H1 (cell line): ENCODE measurements at regions not wholly inside any gene's neighbourhood (a gene's known extent, or its start where the extent isn't known, plus 50 kb on each side); places are given as distances from the start of the nearest gene placed in this dataset.

ENCODE experiments used
- CTCF ChIA-PET: fragments of 300-600 bp; sonication (Branson Sonifier 250); formaldehyde crosslinking; loops from one replicate; lab custom pipeline; 2021; ENCODE audit not compliant: partially characterized antibody; lab: Charles Lee
- POLR2A ChIA-PET: fragments of 300-600 bp; sonication (Branson Sonifier 250); formaldehyde crosslinking; loops from one replicate; lab custom pipeline; 2021; ENCODE audit warnings: inconsistent platforms; ENCODE audit not compliant: partially characterized antibody; lab: Charles Lee
- DNase-seq, 2 experiments: peaks; one replicate each; pipeline versions ENCODE4 v3.0.0 to v3.0.0-alpha.2; 2010 to 2022; ENCODE audit warnings: low spot score in 2 of 2, low read depth in 1 of 2, mixed read lengths in 1 of 2
- FAIRE-seq: peaks from 2 replicates; lab custom pipeline; 2011; peaks lifted over from hg19 to GRCh38; lab: Jason Lieb, UNC
- H2AFZ ChIP-seq: 2 replicates; pipeline ENCODE4 v1.8.1; 2012; ENCODE audit warnings: low read length, inconsistent platforms
- H2AK5ac ChIP-seq: 2 replicates; pipeline ENCODE4 v1.6.1; 2013; ENCODE audit warnings: low read depth, low read length
- H2BK120ac ChIP-seq: replicated peaks from 2 replicates; pipeline ENCODE3; 2013; ENCODE audit warnings: low read depth, low read length, inconsistent platforms
- H2BK12ac ChIP-seq: 2 replicates; pipeline ENCODE4 v1.6.1; 2013; ENCODE audit warnings: low read depth, low read length
- H2BK15ac ChIP-seq: 2 replicates; pipeline ENCODE4 v1.6.1; 2013; ENCODE audit warnings: low read length
- H2BK20ac ChIP-seq: 2 replicates; pipeline ENCODE4 v1.6.1; 2013; ENCODE audit warnings: low read length
- H2BK5ac ChIP-seq: 2 replicates; pipeline ENCODE4 v1.6.1; 2013; ENCODE audit warnings: low read depth, low read length
- H3K14ac ChIP-seq: 2 replicates; pipeline ENCODE4 v1.6.1; 2013; ENCODE audit warnings: inconsistent platforms; ENCODE audit not compliant: insufficient read length
- H3K18ac ChIP-seq: 2 replicates; pipeline ENCODE4 v1.6.1; 2013; ENCODE audit warnings: low read length; ENCODE audit errors: extremely low read depth
- H3K23ac ChIP-seq: 2 replicates; pipeline ENCODE4 v1.6.1; 2013; ENCODE audit warnings: inconsistent platforms; ENCODE audit not compliant: insufficient read length
- H3K23me2 ChIP-seq: 2 replicates; pipeline ENCODE4 v1.6.1; 2013; ENCODE audit warnings: low read depth, low read length
- H3K27ac ChIP-seq: 2 replicates; pipeline ENCODE4 v1.6.1; 2011; ENCODE audit warnings: low read depth, low read length, inconsistent platforms
- H3K27me3 ChIP-seq, 4 experiments: replicated peaks in 1 of 4; 1 replicate in 1 of 4; 2 replicates in 3 of 4; pipeline versions ENCODE4 v1.6.1 to v1.8.1; 2011 to 2013; ENCODE audit warnings: low read length in 3 of 4, mild to moderate bottlenecking in 3 of 4, inconsistent platforms in 2 of 4, mixed read lengths in 2 of 4, moderate library complexity in 1 of 4; ENCODE audit not compliant: control insufficient read depth in 3 of 4, insufficient read depth in 3 of 4; ENCODE audit errors: extremely low read depth in 1 of 4
- H3K36me3 ChIP-seq, 4 experiments: 2 replicates each; pipeline versions ENCODE4 v1.6.1 to v1.8.1; 2011 to 2013; ENCODE audit warnings: mild to moderate bottlenecking in 4 of 4, low read length in 3 of 4, moderate library complexity in 2 of 4, control low read depth in 1 of 4, inconsistent platforms in 1 of 4; ENCODE audit not compliant: insufficient read depth in 4 of 4, control insufficient read depth in 2 of 4
- H3K4ac ChIP-seq: replicated peaks from 2 replicates; pipeline ENCODE3; 2013; ENCODE audit warnings: low read length, low read depth, mixed read lengths, inconsistent platforms; ENCODE audit not compliant: insufficient read length
- H3K4me1 ChIP-seq, 4 experiments: replicated peaks in 1 of 4; 1 replicate in 1 of 4; 2 replicates in 3 of 4; pipeline versions ENCODE4 v1.6.1 to v1.8.1; 2011 to 2013; ENCODE audit warnings: low read length in 3 of 4, inconsistent platforms in 2 of 4, mixed read lengths in 1 of 4; ENCODE audit not compliant: insufficient read depth in 4 of 4, control insufficient read depth in 3 of 4
- H3K4me2 ChIP-seq, 2 experiments: 2 replicates each; pipeline versions ENCODE4 v1.6.1 to v1.8.1; 2011 to 2013; ENCODE audit warnings: low read depth in 2 of 2, low read length in 2 of 2, control low read depth in 1 of 2, inconsistent platforms in 1 of 2, mild to moderate bottlenecking in 1 of 2; ENCODE audit not compliant: insufficient read depth in 1 of 2
- H3K4me3 ChIP-seq, 4 experiments: fragments of 200-600, 300-600 bp in 1 of 4; sonication (generic), shearing (Covaris generic), sonication (Bioruptor Twin) in 1 of 4; 2 replicates each; pipeline versions ENCODE4 v1.5.1 to v1.8.1; 2011 to 2016; ENCODE audit warnings: low read length in 4 of 4, low read depth in 3 of 4, control low read depth in 2 of 4, inconsistent platforms in 2 of 4, mild to moderate bottlenecking in 2 of 4, mixed read lengths in 1 of 4, moderate library complexity in 1 of 4; ENCODE audit not compliant: insufficient read depth in 2 of 4; ENCODE audit errors: extremely low read depth in 1 of 4
- H3K56ac ChIP-seq: replicated peaks from 2 replicates; pipeline ENCODE3; 2013; ENCODE audit warnings: low read depth, mild to moderate bottlenecking, mixed read lengths, low read length, inconsistent platforms; ENCODE audit not compliant: insufficient read length
- H3K79me1 ChIP-seq: 2 replicates; pipeline ENCODE4 v1.6.1; 2013; ENCODE audit warnings: low read depth, low read length, control low read depth
- H3K79me2 ChIP-seq, 2 experiments: 2 replicates each; pipeline versions ENCODE4 v1.6.1 to v1.8.1; 2012 to 2013; ENCODE audit warnings: low read length in 2 of 2, mild to moderate bottlenecking in 2 of 2, inconsistent platforms in 1 of 2; ENCODE audit not compliant: insufficient read depth in 2 of 2, control insufficient read depth in 1 of 2
- H3K9ac ChIP-seq, 4 experiments: replicated peaks in 1 of 4; 1 replicate in 1 of 4; 2 replicates in 3 of 4; pipeline versions ENCODE4 v1.6.1 to v1.8.1; 2011 to 2013; ENCODE audit warnings: low read depth in 3 of 4, low read length in 3 of 4, control low read depth in 2 of 4, mild to moderate bottlenecking in 2 of 4, moderate library complexity in 2 of 4, inconsistent platforms in 1 of 4; ENCODE audit errors: extremely low read depth in 1 of 4
- H3K9me3 ChIP-seq, 2 experiments: 2 replicates each; pipeline versions ENCODE4 v1.6.1 to v1.8.1; 2012 to 2013; ENCODE audit warnings: mild to moderate bottlenecking in 2 of 2, moderate library complexity in 2 of 2, control low read depth in 1 of 2, inconsistent platforms in 1 of 2, low read depth in 1 of 2, low read length in 1 of 2, mixed read lengths in 1 of 2; ENCODE audit not compliant: insufficient read depth in 2 of 2
- H4K20me1 ChIP-seq, 2 experiments: replicated peaks in 1 of 2; 2 replicates each; pipeline versions ENCODE3 to v1.8.1; 2011 to 2013; ENCODE audit warnings: inconsistent platforms in 2 of 2, low read length in 2 of 2, mild to moderate bottlenecking in 1 of 2; ENCODE audit not compliant: insufficient read depth in 2 of 2, control insufficient read depth in 1 of 2
- H4K5ac ChIP-seq: 2 replicates; pipeline ENCODE4 v1.6.1; 2013; ENCODE audit warnings: low read length, low read depth, mixed read lengths, inconsistent platforms; ENCODE audit not compliant: insufficient read length
- H4K8ac ChIP-seq: 2 replicates; pipeline ENCODE4 v1.8.0; 2013; ENCODE audit warnings: mild to moderate bottlenecking, moderate library complexity, low read length, inconsistent platforms; ENCODE audit not compliant: insufficient read depth; ENCODE audit errors: extremely low read depth
- H4K91ac ChIP-seq: replicated peaks from 2 replicates; pipeline ENCODE3; 2013; ENCODE audit warnings: low read length, mixed read lengths, inconsistent platforms; ENCODE audit not compliant: insufficient read length
- BACH1 ChIP-seq: IDR thresholded peaks from 2 replicates; pipeline ENCODE4 v1.6.1; 2012; ENCODE audit warnings: low read length, improper control_type of control experiment
- CHD1 ChIP-seq: IDR thresholded peaks from 2 replicates; pipeline ENCODE4 v1.6.1; 2012; ENCODE audit warnings: low read depth, low read length, improper control_type of control experiment
- CTBP2 ChIP-seq: IDR thresholded peaks from 2 replicates; pipeline ENCODE4 v1.7.0; 2011; ENCODE audit warnings: borderline replicate concordance, mild to moderate bottlenecking, moderate library complexity, mixed read lengths, low read length; ENCODE audit not compliant: insufficient read depth, insufficient read length
- EGR1 ChIP-seq: IDR thresholded peaks from 2 replicates; pipeline ENCODE4 v1.6.1; 2011; ENCODE audit warnings: low read depth, low read length, borderline replicate concordance
- GABPA ChIP-seq: IDR thresholded peaks from 2 replicates; pipeline ENCODE4 v1.6.1; 2011; ENCODE audit warnings: mild to moderate bottlenecking, low read length, moderate library complexity, borderline replicate concordance; ENCODE audit not compliant: insufficient read depth
- PHF8 ChIP-seq: fragments of 200-600 bp; sonication (generic); conservative IDR thresholded peaks from 2 replicates; pipeline ENCODE4 v1.7.1; 2012; ENCODE audit warnings: low read depth, mild to moderate bottlenecking, inconsistent platforms, low read length, moderate library complexity
- RFX5 ChIP-seq: IDR thresholded peaks from 2 replicates; pipeline ENCODE4 v1.6.1; 2011; ENCODE audit warnings: low read depth, low read length, improper control_type of control experiment, borderline replicate concordance
- SIN3A ChIP-seq, 2 experiments: IDR thresholded peaks in 1 of 2; conservative IDR thresholded peaks in 1 of 2; 2 replicates each; pipeline ENCODE4 v1.6.1; 2011 to 2012; ENCODE audit warnings: low read length in 2 of 2, improper control_type of control experiment in 1 of 2, low read depth in 1 of 2, mild to moderate bottlenecking in 1 of 2
- SIX5 ChIP-seq: IDR thresholded peaks from 2 replicates; pipeline ENCODE4 v1.6.1; 2011; ENCODE audit warnings: mild to moderate bottlenecking, low read depth, low read length
- YY1 ChIP-seq: IDR thresholded peaks from 2 replicates; pipeline ENCODE4 v1.6.1; 2011; ENCODE audit warnings: low read depth, mild to moderate bottlenecking, low read length
- WGBS, 2 experiments: shearing (Covaris generic) in 1 of 2; methylation state at CpG; one replicate each; pipeline versions ENCODE4 v1.1.6 to v1.1.7; 2013 to 2015; ENCODE audit warnings: low lambda C conversion rate in 2 of 2, mixed read lengths in 2 of 2, inconsistent platforms in 1 of 2, low coverage in 1 of 2, missing lambda C conversion rate in 1 of 2; ENCODE audit not compliant: insufficient replicate concordance in 2 of 2, insufficient coverage in 1 of 2, insufficient read length in 1 of 2; ENCODE audit errors: extremely low coverage in 1 of 2, missing lambda C conversion rate in 1 of 2; 5-methylcytosine and 5-hydroxymethylcytosine counted together

DNA sequence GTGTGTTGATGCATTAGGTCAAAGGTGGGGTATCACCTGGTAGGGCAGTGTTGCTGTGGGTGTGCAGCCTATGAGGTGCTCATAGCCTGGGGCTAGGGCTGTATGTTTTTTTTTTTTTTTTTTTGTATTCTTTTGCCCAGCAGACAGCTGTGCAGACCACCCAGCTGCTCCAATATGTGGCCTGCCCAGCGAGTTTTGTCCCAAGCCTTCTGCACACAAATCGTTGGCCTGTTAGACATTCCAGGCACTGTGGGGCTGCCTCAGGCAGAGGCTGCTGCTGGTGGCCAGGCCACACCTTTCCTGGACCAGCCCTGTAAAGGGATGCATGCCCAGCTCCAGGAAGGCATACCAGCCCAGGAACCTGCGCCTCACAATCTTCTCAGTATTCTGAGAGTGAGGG is 348.5 kb downstream of the JRKL start:
- CTCF ChIA-PET = interaction anchor here (1.3 kb wide), 1 partner anchor 274 kb away, joined by 3 read pairs; no protein-coding TSS in a partner anchor
- no peak overlapping the region for H2BK15ac ChIP-seq
- FAIRE-seq (no peak), DNase-seq (no peak)
- H3K23ac ChIP-seq = no peak overlapping the region
- no peak overlapping the region for H3K4ac ChIP-seq
- no peaks in the 10 kb centered on the region for H4K20me1 ChIP-seq
- H4K91ac ChIP-seq = no peak overlapping the region
- no peak overlapping the region for H2BK120ac ChIP-seq
- H3K79me2 ChIP-seq = no peaks in the 10 kb centered on the region
- no peaks in the 10 kb centered on the region for H3K4me1 ChIP-seq
- no peak overlapping the region for H2BK12ac ChIP-seq
- no peaks in the 10 kb centered on the region for H3K36me3 ChIP-seq
- no peak overlapping the region for H2BK20ac ChIP-seq
- no peak overlapping the region for H2BK5ac ChIP-seq
- H3K4me3 ChIP-seq = no peak overlapping the region
- WGBS, 2 experiments = 97% methylated on average over 3 of the region's 3 CpGs; no CpG with 5 or more reads in 1 of the 2 experiments
- 0 out of 2 replicates have a peak overlapping the region, but pooled peaks have one; percentile 76 for H2AFZ ChIP-seq
- H4K8ac ChIP-seq = no peak overlapping the region
- H3K4me2 ChIP-seq = no peak overlapping the region
- no peak overlapping the region for H3K18ac ChIP-seq
- no peak overlapping the region for H4K5ac ChIP-seq
- H3K56ac ChIP-seq = no peak overlapping the region
- H3K23me2 ChIP-seq = no peaks in the 10 kb centered on the region
- H3K14ac ChIP-seq = no peak overlapping the region
- H2AK5ac ChIP-seq = no peak overlapping the region
- H3K9ac ChIP-seq = no peak overlapping the region
- H3K9me3 ChIP-seq = no peaks in the 10 kb centered on the region
- no peaks in the 10 kb centered on the region for H3K27me3 ChIP-seq
- POLR2A ChIA-PET = no interaction called here
- H3K79me1 ChIP-seq = no peaks in the 10 kb centered on the region
- TF ChIP-seq SIX5 = no peak
- no peak for TF ChIP-seq GABPA
- no peak for TF ChIP-seq YY1
- TF ChIP-seq PHF8 = no peak
- no peak for TF ChIP-seq BACH1
- no peak for TF ChIP-seq EGR1
- TF ChIP-seq CHD1 = no peak
- no peak for TF ChIP-seq CTBP2
- no peak for TF ChIP-seq RFX5
- TF ChIP-seq SIN3A (conservative IDR thresholded peaks at IDR 0.05 in 1 of 2, IDR thresholded peaks at IDR 0.05 in 1 of 2; ENCODE audit: low read depth in 1 of 2, low read length in 2 of 2) = no peak
- no peak overlapping the region for H3K27ac ChIP-seq
